ENCODE measurements at regions not wholly inside any gene's neighbourhood (a gene's known extent, or its start where the extent isn't known, plus 50 kb on each side); places are given as distances from the start of the nearest gene placed in this dataset.

GRCh38 chr18:8458546-8459215 is 150.6 kb upstream of the RAB12 start:
- TF ChIP-seq CTCF (IDR thresholded peaks at IDR 0.05) (no peak), POLR2A (IDR thresholded peaks at IDR 0.05) (no peak), POLR2AphosphoS5 (IDR thresholded peaks at IDR 0.05) (no peak)

Data from breast epithelium (tissue), 3 donors.